HEK293 (cell line): ENCODE measurements at regions not wholly inside any gene's neighbourhood (a gene's known extent, or its start where the extent isn't known, plus 50 kb on each side); places are given as distances from the start of the nearest gene placed in this dataset.

Experiments
- CTCF ChIA-PET: fragments of 350-600 bp; formaldehyde crosslinking; extraction: SDS; loops from one replicate; lab custom pipeline; 2021; ENCODE audit warnings: antibody characterized with exemption; lab: Yijun Ruan, JAX
- POLR2A ChIA-PET: fragments of 300-600 bp; formaldehyde crosslinking; extraction: SDS; loops from one replicate; lab custom pipeline; 2020; ENCODE audit warnings: antibody characterized with exemption, inconsistent platforms; lab: Yijun Ruan, JAX
- H3K27ac ChIP-seq: fragments of 200-500 bp; sonication (Bioruptor generic); 2 replicates; pipeline ENCODE4 v1.5.1; 2014; ENCODE audit warnings: low read depth, low read length, control low read depth, inconsistent platforms; ENCODE audit errors: extremely low read depth
- H3K36me3 ChIP-seq, 2 experiments: fragments of 200-500 bp in 1 of 2; sonication (Bioruptor generic) in 1 of 2; 1 replicate in 1 of 2; 2 replicates in 1 of 2; pipeline ENCODE4 v1.5.1; 2014 to 2017; ENCODE audit warnings: inconsistent platforms in 2 of 2, low read length in 2 of 2; ENCODE audit not compliant: control insufficient read depth in 2 of 2, insufficient read depth in 1 of 2
- H3K4me1 ChIP-seq: fragments of 200-500 bp; sonication (Bioruptor generic); 2 replicates; pipeline ENCODE4 v1.5.1; 2014; ENCODE audit warnings: mild to moderate bottlenecking, low read length, inconsistent platforms; ENCODE audit not compliant: control insufficient read depth, insufficient read depth
- H3K4me3 ChIP-seq: 2 replicates; pipeline ENCODE4 v1.5.1; 2011; ENCODE audit warnings: low read depth, mild to moderate bottlenecking, control low read depth, low read length, moderate library complexity
- H3K9me3 ChIP-seq: fragments of 200-500 bp; sonication (Bioruptor generic); 2 replicates; pipeline ENCODE4 v1.5.1; 2014; ENCODE audit warnings: low read depth, low read length, inconsistent platforms; ENCODE audit not compliant: control insufficient read depth, insufficient read depth
- FEZF1 ChIP-seq: fragments of 450-650 bp; formaldehyde crosslinking; IDR thresholded peaks from 2 replicates; pipeline ENCODE4 v1.5.1; 2016; ENCODE audit warnings: missing biosample characterization, missing genetic modification characterization
- GLI4 ChIP-seq: fragments of 450-650 bp; formaldehyde crosslinking; IDR thresholded peaks from 2 replicates; pipeline ENCODE4 v1.5.1; 2016; ENCODE audit warnings: missing biosample characterization, missing genetic modification characterization
- HOXC10 ChIP-seq: sonication (generic); formaldehyde crosslinking; IDR thresholded peaks from 2 replicates; pipeline ENCODE4 v1.8.1; 2023; ENCODE audit warnings: mild to moderate bottlenecking, missing genetic modification reagents
- KLF16 ChIP-seq: fragments of 450-650 bp; formaldehyde crosslinking; IDR thresholded peaks from 2 replicates; pipeline ENCODE4 v1.5.1; 2017; ENCODE audit warnings: missing biosample characterization, missing genetic modification characterization
- PRDM4 ChIP-seq: fragments of 450-650 bp; formaldehyde crosslinking; IDR thresholded peaks from 2 replicates; pipeline ENCODE4 v1.5.1; 2017; ENCODE audit warnings: missing biosample characterization, missing genetic modification characterization
- REPIN1 ChIP-seq: fragments of 450-650 bp; formaldehyde crosslinking; IDR thresholded peaks from 2 replicates; pipeline ENCODE4 v1.5.1; 2017; ENCODE audit warnings: missing biosample characterization, missing genetic modification characterization, low read depth
- TCF7L2 ChIP-seq: IDR thresholded peaks from 2 replicates; pipeline ENCODE4 v1.6.1; 2011; ENCODE audit warnings: low read depth, mild to moderate bottlenecking, inconsistent platforms, low read length, moderate library complexity, borderline replicate concordance
- TRIM28 ChIP-seq: IDR thresholded peaks from 2 replicates; pipeline ENCODE4 v1.6.1; 2011; ENCODE audit warnings: low read length, control low read depth, borderline replicate concordance
- ZBTB21 ChIP-seq: fragments of 450-650 bp; formaldehyde crosslinking; IDR thresholded peaks from 2 replicates; pipeline ENCODE4 v1.5.1; 2017; ENCODE audit warnings: missing biosample characterization, missing genetic modification characterization
- ZBTB48 ChIP-seq: fragments of 450-650 bp; formaldehyde crosslinking; IDR thresholded peaks from 2 replicates; pipeline ENCODE4 v1.5.1; 2016; ENCODE audit warnings: missing biosample characterization, missing genetic modification characterization
- ZEB2 ChIP-seq: fragments of 450-650 bp; formaldehyde crosslinking; IDR thresholded peaks from 2 replicates; pipeline ENCODE4 v1.5.1; 2016; ENCODE audit warnings: missing biosample characterization, missing genetic modification characterization
- ZFP41 ChIP-seq: fragments of 450-650 bp; formaldehyde crosslinking; IDR thresholded peaks from 2 replicates; pipeline ENCODE4 v1.5.1; 2016; ENCODE audit warnings: missing biosample characterization, missing genetic modification characterization, borderline replicate concordance
- ZNF112 ChIP-seq: fragments of 450-650 bp; formaldehyde crosslinking; IDR thresholded peaks from 2 replicates; pipeline ENCODE4 v1.5.0; 2017; ENCODE audit warnings: missing biosample characterization, missing genetic modification characterization
- ZNF133 ChIP-seq: fragments of 450-650 bp; formaldehyde crosslinking; IDR thresholded peaks from 2 replicates; pipeline ENCODE4 v1.5.1; 2016; ENCODE audit warnings: missing biosample characterization, missing genetic modification characterization
- ZNF155 ChIP-seq: fragments of 450-650 bp; formaldehyde crosslinking; IDR thresholded peaks from 2 replicates; pipeline ENCODE4 v1.5.1; 2016; ENCODE audit warnings: missing biosample characterization, missing genetic modification characterization
- ZNF184 ChIP-seq: fragments of 450-650 bp; IDR thresholded peaks from 2 replicates; pipeline ENCODE4 v1.5.1; 2018; ENCODE audit warnings: missing biosample characterization, mild to moderate bottlenecking, missing genetic modification characterization
- ZNF19 ChIP-seq: fragments of 450-650 bp; formaldehyde crosslinking; IDR thresholded peaks from 2 replicates; pipeline ENCODE4; 2016; ENCODE audit warnings: missing biosample characterization, missing genetic modification characterization, low read depth
- ZNF223 ChIP-seq: fragments of 450-650 bp; formaldehyde crosslinking; IDR thresholded peaks from 2 replicates; pipeline ENCODE4 v1.5.1; 2016; ENCODE audit warnings: missing biosample characterization, missing genetic modification characterization
- ZNF248 ChIP-seq: fragments of 450-650 bp; formaldehyde crosslinking; IDR thresholded peaks from 2 replicates; pipeline ENCODE4 v1.5.1; 2017; ENCODE audit warnings: missing biosample characterization, missing genetic modification characterization
- ZNF292 ChIP-seq: fragments of 450-650 bp; formaldehyde crosslinking; IDR thresholded peaks from 2 replicates; pipeline ENCODE4 v1.5.1; 2016; ENCODE audit warnings: low read depth, missing biosample characterization, missing genetic modification characterization, borderline replicate concordance
- ZNF416 ChIP-seq: fragments of 450-650 bp; formaldehyde crosslinking; IDR thresholded peaks from 2 replicates; pipeline ENCODE4 v1.5.1; 2016; ENCODE audit warnings: missing biosample characterization, missing genetic modification characterization
- ZNF501 ChIP-seq: fragments of 450-650 bp; formaldehyde crosslinking; IDR thresholded peaks from 2 replicates; pipeline ENCODE4 v1.5.1; 2016; ENCODE audit warnings: missing biosample characterization, missing genetic modification characterization
- ZNF510 ChIP-seq: fragments of 450-650 bp; formaldehyde crosslinking; IDR thresholded peaks from 2 replicates; pipeline ENCODE4 v1.5.1; 2018; ENCODE audit warnings: mild to moderate bottlenecking, missing genetic modification characterization, missing biosample characterization; ENCODE audit not compliant: insufficient replicate concordance
- ZNF529 ChIP-seq: fragments of 450-650 bp; formaldehyde crosslinking; IDR thresholded peaks from 2 replicates; pipeline ENCODE4 v1.5.1; 2017; ENCODE audit warnings: missing genetic modification characterization, missing biosample characterization; ENCODE audit not compliant: insufficient replicate concordance
- ZNF560 ChIP-seq: fragments of 450-650 bp; formaldehyde crosslinking; IDR thresholded peaks from 2 replicates; pipeline ENCODE4 v1.5.1; 2017; ENCODE audit warnings: missing biosample characterization, missing genetic modification characterization, borderline replicate concordance
- ZNF600 ChIP-seq: fragments of 450-650 bp; formaldehyde crosslinking; IDR thresholded peaks from 2 replicates; pipeline ENCODE4 v1.5.1; 2016; ENCODE audit warnings: missing biosample characterization, missing genetic modification characterization
- ZSCAN5A ChIP-seq: fragments of 450-650 bp; formaldehyde crosslinking; IDR thresholded peaks from 2 replicates; pipeline ENCODE4 v1.5.1; 2016; ENCODE audit warnings: missing biosample characterization, missing genetic modification characterization

- Histone ChIP-seq H3K4me3 (no peak overlapping the region), H3K9me3 (no peaks in the 10 kb centered on the region), H3K27ac (no peak overlapping the region), H3K4me1 (no peaks in the 10 kb centered on the region), H3K36me3 (no peaks in the 10 kb centered on the region)
- ChIA-PET CTCF (no interaction called here), POLR2A (no interaction called here)
- TF ChIP-seq ZSCAN5A (tag by site-specific recombination): no peak
- TF ChIP-seq ZNF600 (tag by site-specific recombination): no peak
- TF ChIP-seq ZNF155 (tag by site-specific recombination): no peak
- TF ChIP-seq ZNF133 (tag by site-specific recombination): no peak
- no peak for TF ChIP-seq ZEB2 (tag by site-specific recombination)
- TF ChIP-seq ZNF501: no peak
- no peak for TF ChIP-seq PRDM4 (tag by site-specific recombination)
- no peak for TF ChIP-seq REPIN1
- TF ChIP-seq ZNF416 (tag by site-specific recombination): no peak
- no peak for TF ChIP-seq ZFP41 (tag by site-specific recombination)
- TF ChIP-seq ZNF184: no peak
- TF ChIP-seq ZBTB48 (tag by site-specific recombination): no peak
- no peak for TF ChIP-seq ZNF560 (tag by site-specific recombination)
- no peak for TF ChIP-seq ZNF510
- no peak for TF ChIP-seq ZNF248 (tag by site-specific recombination)
- no peak for TF ChIP-seq ZBTB21 (tag by site-specific recombination)
Measured at GRCh38 chr18:40035966-40036365, 1919.1 kb upstream of the PIK3C3 start.

- Histone ChIP-seq H3K4me3 (no peak overlapping the region), H3K36me3 (no peaks in the 10 kb centered on the region), H3K4me1 (no peaks in the 10 kb centered on the region), H3K27ac (no peak overlapping the region), H3K9me3 (no peaks in the 10 kb centered on the region)
- CTCF ChIA-PET: no interaction called here
- TF ChIP-seq FEZF1 (tag by site-specific recombination) (no peak), ZNF112 (no peak), ZNF155 (tag by site-specific recombination) (no peak), HOXC10 (no peak), TCF7L2 (no peak), ZNF223 (tag by site-specific recombination) (no peak), ZNF19 (tag by site-specific recombination) (no peak), TRIM28 (no peak), ZNF529 (tag by site-specific recombination) (no peak), ZNF292 (tag by site-specific recombination) (no peak), GLI4 (tag by site-specific recombination) (no peak), KLF16 (tag by site-specific recombination) (no peak)
- POLR2A ChIA-PET: no interaction called here
Measured at GRCh38 chr18:40032076-40032475, 1923.0 kb upstream of the PIK3C3 start.
